HG03103 (cell line): ENCODE measurements at regions not wholly inside any gene's neighbourhood (a gene's known extent, or its start where the extent isn't known, plus 50 kb on each side); places are given as distances from the start of the nearest gene placed in this dataset.
A peak's percentile ranks its signal among the peaks of the same experiment; 100 is the strongest.

Experiments used
- ATAC-seq: cut with Tn5 transposase; IDR thresholded peaks from one replicate; pipeline ENCODE4 v1.9.1; 2021; ENCODE audit warnings: low read depth; ENCODE audit not compliant: unreplicated experiment

DNA sequence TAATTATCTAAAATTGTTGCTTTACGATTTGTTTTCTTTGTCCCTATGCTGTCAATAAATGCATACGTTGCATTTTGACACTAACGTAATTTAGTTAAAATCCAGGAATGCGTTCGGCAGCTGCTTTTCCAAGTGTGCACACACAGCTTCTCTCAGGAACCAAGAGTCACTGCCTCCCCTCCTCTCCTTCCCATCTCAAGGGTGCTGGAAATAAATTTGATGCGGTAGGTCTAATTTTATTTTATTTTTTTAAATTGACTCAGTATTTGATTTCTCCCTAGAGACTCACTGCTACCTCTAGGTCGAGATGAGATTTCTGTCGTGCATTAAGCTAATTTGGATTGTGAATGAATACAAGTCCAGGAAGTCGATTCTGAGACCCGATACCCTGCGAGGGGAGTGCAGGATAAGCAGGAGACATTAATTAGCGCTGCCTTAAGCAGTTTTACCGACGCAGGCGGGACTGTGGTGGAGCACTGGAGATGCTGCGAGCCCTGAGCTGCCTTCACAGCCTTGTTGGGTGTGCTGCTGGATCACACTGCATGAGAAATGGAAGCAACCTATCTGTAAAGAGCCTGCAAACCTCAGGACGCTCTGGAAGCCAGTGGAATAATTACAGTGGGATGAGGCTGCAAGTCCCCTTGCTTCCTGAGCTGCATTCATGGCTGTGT is 381.2 kb downstream of the C6orf118 start:
- no peak for ATAC-seq

DNA sequence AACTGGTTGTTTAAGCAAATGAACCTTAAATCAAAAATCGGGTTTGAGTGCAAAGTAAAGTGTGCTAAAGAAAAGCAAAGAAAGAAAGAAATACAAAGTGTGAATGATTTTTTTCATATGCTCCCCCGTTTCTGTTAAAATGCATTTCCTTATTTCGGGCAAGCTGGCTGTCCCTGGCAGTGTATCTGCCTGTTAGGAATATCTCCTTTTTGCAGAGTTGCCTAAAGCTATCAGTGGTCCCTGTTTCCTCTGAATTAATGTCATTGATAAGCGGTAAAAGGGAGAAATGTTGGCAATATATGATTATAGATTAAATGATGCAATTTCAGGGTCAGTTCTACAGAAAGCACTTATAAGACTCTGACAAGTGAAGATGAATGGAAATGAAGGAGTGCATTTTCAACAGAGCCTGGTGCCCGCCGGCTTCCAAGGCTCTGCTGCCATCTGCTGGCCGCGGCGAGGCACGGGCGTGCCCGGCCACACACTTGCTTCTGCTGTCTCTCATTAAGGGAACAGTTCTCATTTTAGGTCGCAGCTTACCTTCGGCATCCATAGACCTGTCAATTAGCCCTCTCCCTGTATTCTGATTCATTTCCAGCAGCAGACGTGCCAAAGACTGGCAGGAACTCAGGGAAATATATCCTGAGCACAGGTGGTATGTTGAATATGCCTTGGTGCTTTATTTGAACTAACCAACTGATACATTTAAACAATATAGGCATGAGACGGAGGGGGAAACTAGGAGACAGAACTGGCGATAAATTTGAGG is 381.9 kb downstream of the C6orf118 start:
- peak; percentile 91 for ATAC-seq

- ATAC-seq = no peak
These were observed 382.7 kb downstream of the C6orf118 start for GRCh38 chr6:164926686-164927085.

GRCh38 chr6:164925681-164926530 is 383.5 kb downstream of the C6orf118 start:
- no peak for ATAC-seq

GRCh38 chr6:164924674-164925073 is 384.7 kb downstream of the C6orf118 start:
- ATAC-seq = no peak

DNA sequence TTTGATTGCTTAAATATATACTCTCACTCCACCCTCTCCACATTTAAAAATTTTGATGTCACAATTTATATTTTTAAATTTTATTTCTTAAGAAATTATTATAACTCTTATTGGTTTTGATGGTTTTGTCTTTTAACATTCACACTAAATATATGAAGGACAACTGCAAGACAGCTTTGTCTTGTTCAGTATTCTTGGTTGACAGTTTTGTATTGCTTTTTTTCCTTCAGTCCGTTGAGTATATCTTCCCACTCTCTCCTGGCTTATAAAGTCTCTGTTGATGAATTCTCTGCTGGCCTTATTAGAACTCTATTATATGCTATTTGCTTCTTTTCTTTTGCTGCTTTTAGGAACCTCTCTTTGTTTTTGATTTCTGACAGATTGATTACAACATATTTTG is 392.2 kb downstream of the C6orf118 start:
- ATAC-seq = no peak

DNA sequence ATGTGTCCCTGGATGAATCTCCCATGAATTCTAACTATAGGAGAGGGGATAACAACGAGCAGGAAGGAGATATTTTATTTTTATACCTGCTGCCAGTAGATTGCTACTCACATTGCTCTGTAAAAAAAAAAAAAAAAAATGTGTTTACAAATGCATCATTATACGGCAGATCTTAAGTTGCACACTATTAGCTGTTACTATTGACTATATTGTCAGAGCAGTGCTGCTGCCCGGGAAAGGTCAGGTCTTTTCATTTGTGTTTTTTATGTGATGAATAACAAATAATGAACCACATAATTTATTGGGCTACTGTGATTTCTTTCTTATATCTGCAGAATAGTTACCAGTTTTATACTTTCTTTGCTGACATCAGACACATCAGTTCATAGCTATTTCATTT is 393.3 kb downstream of the C6orf118 start:
- ATAC-seq = no peak

DNA sequence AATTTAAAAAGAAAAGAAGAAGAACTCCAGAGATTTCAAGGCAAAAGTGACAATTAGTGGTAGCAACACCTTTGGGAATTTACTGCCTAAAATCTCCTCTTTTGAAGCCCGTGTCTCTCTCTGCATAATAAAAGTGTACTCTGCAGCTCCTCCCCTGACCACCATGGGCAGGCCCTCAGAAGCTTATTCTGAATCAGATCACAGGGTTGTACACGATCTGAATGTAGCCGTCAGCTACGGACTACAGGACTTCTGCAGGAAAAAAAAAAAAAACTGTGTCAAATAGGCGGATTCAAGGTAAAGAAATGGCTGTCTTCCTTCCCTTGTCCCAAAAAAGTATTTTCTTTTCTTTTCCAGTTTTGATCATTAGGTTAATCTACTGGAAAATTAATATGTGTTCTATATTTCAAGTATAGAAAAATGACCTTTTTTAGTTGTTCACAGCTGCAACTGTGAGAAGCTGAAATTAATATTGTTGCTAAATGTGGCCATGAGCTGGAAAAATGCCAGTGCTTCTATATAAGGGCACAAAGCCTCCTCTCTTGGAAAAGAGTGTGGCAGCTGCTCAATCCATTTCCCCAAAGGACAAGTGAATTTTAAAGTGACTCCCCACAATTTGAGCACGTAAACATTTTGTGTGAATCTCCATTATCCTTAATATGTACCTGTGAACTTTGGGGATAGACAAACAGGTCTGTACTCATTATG is 397.4 kb downstream of the C6orf118 start:
- ATAC-seq = no peak

GRCh38 chr6:164911151-164911550 is 398.3 kb downstream of the C6orf118 start:
- ATAC-seq = no peak

- ATAC-seq = no peak
These were observed 402.6 kb downstream of the C6orf118 start for GRCh38 chr6:164906766-164907165.

DNA sequence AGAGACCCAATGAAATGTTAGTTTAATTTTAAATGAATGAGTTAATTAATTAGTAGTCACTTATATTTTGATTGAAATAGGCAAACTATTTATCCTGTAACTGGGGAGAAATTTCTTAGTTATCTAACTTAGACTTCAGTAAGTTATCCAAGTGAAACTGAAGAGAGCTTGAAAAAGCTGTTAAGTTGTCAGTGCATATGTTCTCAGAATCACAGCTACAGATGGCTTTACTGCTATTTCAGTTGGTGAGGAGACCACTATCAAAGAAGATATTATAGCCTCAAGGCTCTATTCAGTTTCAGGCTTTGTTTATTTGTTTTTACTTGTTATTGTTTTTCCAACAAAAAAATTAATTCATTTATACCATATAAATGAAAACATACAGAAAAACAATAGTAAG is 404.1 kb downstream of the C6orf118 start:
- no peak for ATAC-seq

GRCh38 chr6:164898412-164898811 is 411.0 kb downstream of the C6orf118 start:
- no peak for ATAC-seq

DNA sequence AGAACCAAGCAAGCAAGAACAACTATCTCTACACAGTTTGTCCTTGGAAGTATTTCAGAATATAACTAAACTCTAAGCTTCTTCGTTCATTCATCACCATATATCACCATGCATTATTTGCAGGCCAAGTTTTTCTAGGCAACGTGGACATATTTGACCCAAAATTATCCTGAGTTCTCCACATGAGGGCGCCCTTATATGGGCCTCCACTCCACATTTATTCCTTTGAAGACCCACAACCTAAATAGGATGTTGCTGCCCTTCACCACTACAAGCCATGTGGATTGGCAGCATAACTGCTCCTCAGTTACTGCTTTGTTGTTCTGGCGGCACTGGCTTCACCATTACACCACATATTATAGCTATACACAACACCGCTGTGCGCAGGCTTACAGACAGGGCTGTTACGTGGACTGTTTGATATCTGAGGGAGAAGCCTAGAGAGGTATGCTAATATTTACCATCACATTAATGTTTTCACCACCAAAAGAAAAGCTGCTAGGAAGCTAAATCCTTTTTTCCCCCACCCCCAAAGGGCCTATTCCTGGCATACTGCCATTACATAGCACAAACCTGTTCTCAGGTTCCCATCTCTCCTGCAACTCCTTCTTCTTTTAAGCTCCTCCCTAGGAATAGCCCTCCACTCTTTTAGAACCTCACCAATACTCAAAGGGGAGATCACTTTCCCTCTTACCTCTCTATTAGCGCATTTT is 411.7 kb downstream of the C6orf118 start:
- no peak for ATAC-seq

GRCh38 chr6:164889980-164890379 is 419.4 kb downstream of the C6orf118 start:
- no peak for ATAC-seq

- ATAC-seq = no peak
These were observed 421.7 kb downstream of the C6orf118 start for GRCh38 chr6:164887660-164888059.

DNA sequence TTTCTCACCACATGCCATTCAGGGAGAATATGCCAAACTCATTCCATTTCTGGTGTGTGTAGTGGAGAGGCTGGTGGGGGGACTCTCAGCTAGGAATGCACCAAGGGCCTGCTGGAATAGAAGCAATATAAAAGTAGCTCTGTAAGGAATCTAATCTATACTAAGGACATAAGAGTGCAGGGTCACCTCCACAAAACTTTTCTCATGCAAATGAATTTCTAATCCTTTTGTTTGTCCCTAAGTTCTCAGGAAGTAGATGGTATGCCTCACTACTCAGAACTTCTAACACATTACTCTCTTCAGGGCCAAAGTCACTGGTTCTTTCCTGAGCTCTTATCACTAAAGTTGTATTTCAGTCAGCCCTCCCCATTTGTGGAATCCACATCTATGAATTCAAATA is 427.2 kb downstream of the C6orf118 start:
- no peak for ATAC-seq

DNA sequence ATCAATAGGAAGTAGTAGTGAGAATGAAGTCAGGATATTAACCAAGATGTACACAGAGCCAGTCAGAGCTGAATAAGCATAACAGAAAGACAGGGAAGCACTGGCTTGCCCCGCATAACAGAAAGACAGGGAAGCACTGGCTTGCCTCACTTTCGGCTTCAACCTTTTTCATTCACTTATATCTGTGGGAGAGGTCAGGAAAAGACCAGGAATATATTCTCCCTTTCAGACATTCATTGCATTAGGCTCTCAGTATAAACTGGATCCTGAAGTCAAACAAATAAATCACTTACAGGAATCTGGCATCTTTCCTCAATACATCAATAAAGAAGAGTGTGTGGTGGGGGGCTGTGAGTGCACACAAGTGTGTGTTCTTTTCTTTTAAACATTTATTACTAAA is 437.6 kb downstream of the C6orf118 start:
- no peak for ATAC-seq

DNA sequence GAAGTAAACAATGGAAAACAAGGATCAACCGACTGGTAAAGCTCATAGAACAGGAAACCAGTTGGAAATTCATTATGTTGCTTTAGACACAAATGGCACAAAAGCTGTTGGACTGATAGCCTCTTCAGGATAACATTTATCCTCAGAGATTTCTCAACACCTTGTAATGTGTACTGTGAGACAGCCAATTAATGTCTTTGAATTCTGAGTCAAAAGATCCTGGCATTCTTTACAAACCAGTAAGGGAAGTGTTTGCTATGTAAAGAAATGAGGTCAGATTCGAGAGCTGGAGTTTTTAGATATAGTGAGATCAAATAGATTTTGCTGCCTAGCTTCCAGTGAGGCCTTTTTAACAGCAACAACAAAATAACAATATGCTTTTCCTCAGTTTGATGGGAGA is 439.2 kb downstream of the C6orf118 start:
- no peak for ATAC-seq

DNA sequence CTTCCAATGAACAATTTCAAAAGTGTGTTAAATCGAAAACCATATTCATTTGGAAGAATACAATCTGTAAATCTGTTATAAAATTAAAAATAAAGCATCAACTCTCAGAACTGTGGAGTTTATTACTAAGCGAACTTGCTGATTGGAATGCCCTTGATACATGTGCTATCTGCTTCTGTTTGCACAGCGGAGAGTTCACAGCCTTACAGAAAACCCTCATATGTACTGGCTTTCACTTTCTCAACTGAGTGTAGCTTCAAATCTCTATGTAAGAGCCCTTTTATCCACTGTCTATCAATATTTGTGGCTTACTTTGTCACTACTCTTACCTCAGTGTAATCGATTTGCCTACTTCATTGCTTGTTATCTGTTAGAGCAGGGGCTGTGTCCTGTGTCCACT is 447.4 kb downstream of the C6orf118 start:
- no peak for ATAC-seq

DNA sequence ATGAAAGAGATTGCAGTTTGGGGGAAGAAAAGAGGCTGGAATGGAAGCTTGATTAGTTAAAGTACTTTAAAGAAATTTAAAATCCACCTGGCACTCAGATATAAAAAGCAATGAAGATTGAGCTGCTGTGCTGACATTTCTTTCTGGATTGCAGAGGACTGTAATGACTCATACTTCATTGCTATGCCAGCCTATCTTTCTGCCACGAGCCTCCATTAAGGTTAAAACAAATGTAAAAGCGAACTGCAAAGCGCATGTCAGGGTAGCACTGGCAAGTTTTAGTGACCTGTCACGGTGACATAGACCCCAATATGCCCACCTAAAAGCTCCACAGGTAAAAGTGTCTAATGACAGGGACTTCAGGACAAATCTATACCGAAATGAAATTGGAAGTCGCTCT is 449.6 kb downstream of the C6orf118 start:
- no peak for ATAC-seq
